Thyroid gland (tissue), 4 donors: ENCODE measurements at regions not wholly inside any gene's neighbourhood (a gene's known extent, or its start where the extent isn't known, plus 50 kb on each side); places are given as distances from the start of the nearest gene placed in this dataset.
"Not testable (repeated sequence)": the region's sequence is repeated elsewhere in the genome, so short reads cannot be mapped to it uniquely, and the experiment has no call there.

ENCODE experiments used
- POLR2A ChIP-seq, 2 donors: fragments of 450-650 bp; IDR thresholded peaks; one replicate each; pipeline ENCODE4 v1.6.1; 2017; ENCODE audit warnings: antibody characterized with exemption in 2 of 2, mild to moderate bottlenecking in 2 of 2, moderate library complexity in 1 of 2
- TF ChIP-seq, protein P1 (sequence below), 6 experiments: fragments of 200-600 bp in 3 of 6; fragments of 450-650 bp in 3 of 6; sonication (generic) in 3 of 6; IDR thresholded peaks; one replicate each; pipeline ENCODE4 v1.5.1; 2016 to 2019; ENCODE audit warnings: antibody characterized with exemption in 6 of 6, mild to moderate bottlenecking in 2 of 6, inconsistent platforms in 1 of 6, moderate library complexity in 1 of 6

DNA sequence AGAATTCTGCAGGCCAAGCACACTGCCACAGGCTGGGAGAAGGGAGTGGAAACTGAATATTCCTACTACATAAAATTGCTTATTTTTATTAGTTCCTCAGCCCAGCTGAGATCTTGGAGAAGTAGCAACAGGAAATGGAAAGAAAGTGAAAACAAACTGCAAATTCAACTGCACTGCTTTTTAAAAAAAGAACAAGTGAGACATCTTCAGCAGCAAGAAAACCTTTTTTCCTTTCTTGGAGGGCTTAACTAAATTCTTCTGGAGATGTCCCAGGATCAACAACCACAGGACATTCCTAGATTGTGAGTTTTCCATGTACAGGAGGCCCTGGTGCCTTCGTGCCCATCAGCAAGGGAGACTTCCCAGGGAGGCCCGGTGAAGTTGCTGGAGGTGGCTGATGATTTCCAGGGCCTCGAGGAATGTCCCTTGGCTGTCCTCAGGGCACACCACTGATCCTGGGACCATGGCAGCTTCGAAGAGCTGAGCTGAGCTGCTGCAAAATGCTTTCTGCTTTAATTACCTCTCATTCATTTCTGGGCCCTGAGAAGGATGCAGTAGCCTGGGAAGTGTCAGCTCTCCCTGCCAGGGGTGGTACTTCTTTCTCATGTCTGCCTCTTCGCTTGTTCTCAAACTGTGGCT lies 275.5 kb upstream of the FRG2C start:
- TF ChIP-seq, protein P1, sequence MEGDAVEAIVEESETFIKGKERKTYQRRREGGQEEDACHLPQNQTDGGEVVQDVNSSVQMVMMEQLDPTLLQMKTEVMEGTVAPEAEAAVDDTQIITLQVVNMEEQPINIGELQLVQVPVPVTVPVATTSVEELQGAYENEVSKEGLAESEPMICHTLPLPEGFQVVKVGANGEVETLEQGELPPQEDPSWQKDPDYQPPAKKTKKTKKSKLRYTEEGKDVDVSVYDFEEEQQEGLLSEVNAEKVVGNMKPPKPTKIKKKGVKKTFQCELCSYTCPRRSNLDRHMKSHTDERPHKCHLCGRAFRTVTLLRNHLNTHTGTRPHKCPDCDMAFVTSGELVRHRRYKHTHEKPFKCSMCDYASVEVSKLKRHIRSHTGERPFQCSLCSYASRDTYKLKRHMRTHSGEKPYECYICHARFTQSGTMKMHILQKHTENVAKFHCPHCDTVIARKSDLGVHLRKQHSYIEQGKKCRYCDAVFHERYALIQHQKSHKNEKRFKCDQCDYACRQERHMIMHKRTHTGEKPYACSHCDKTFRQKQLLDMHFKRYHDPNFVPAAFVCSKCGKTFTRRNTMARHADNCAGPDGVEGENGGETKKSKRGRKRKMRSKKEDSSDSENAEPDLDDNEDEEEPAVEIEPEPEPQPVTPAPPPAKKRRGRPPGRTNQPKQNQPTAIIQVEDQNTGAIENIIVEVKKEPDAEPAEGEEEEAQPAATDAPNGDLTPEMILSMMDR (IDR thresholded peaks at IDR 0.05), result not testable (repeated sequence)
- TF ChIP-seq POLR2A (IDR thresholded peaks at IDR 0.05), result not testable (repeated sequence)
